ENCODE measurements at regions not wholly inside any gene's neighbourhood (a gene's known extent, or its start where the extent isn't known, plus 50 kb on each side); places are given as distances from the start of the nearest gene placed in this dataset.

- no peak overlapping the region for H3K18ac ChIP-seq (ENCODE audit: insufficient read length, low read depth, low read length)
- no peak overlapping the region for H2BK120ac ChIP-seq (ENCODE audit: low read depth, low read length, poor library complexity, severe bottlenecking)
- H3K79me1 ChIP-seq (ENCODE audit: insufficient read depth, low read depth, low read length, poor library complexity, severe bottlenecking) = no peaks in the 10 kb centered on the region
- DNase-seq = no peak
- H4K20me1 ChIP-seq (ENCODE audit: control insufficient read depth, insufficient read depth, insufficient read length) = no peaks in the 10 kb centered on the region
- no peak overlapping the region for H3K4ac ChIP-seq (ENCODE audit: low read depth, low read length)
- H2AK5ac ChIP-seq (ENCODE audit: insufficient read length, low read length) = no peak overlapping the region
- H3K9me3 ChIP-seq (ENCODE audit: control insufficient read depth, low read depth, low read length) = no peaks in the 10 kb centered on the region
- H2BK12ac ChIP-seq (ENCODE audit: insufficient read length, low read depth, low read length) = no peak overlapping the region
- H3K4me3 Mint-ChIP-seq = no peak overlapping the region
- H3K27me3 Mint-ChIP-seq (ENCODE audit: low read depth) = peaks cover 3% of the 10 kb centered on the region
- no peak overlapping the region for H2BK15ac ChIP-seq (ENCODE audit: low read depth, low read length)
- no peak overlapping the region for H2BK5ac ChIP-seq (ENCODE audit: insufficient read length, low read length)
- H4K91ac ChIP-seq (ENCODE audit: insufficient read length, low read depth, low read length) = no peak overlapping the region
- TF ChIP-seq CTCF (conservative IDR thresholded peaks at IDR 0.05) = no peak
- no peaks in the 10 kb centered on the region for H3K27me3 ChIP-seq (ENCODE audit: insufficient read depth, low read length)
- no peak overlapping the region for H4K5ac ChIP-seq (ENCODE audit: insufficient read length, low read depth, low read length)
- no peak overlapping the region for H2AFZ ChIP-seq (ENCODE audit: low read length)
- WGBS (ENCODE audit: extremely low coverage, insufficient read length, low lambda C conversion rate) = no CpG with 5 or more reads among the region's 1 CpG
- H3K56ac ChIP-seq (ENCODE audit: insufficient read length, low read depth, low read length) = no peak overlapping the region
- no peaks in the 10 kb centered on the region for H3K79me2 ChIP-seq (ENCODE audit: insufficient read depth, low read length)
- peaks cover 7 to 18% of the 10 kb centered on the region in 2 experiments for H3K9me3 Mint-ChIP-seq
- no peak overlapping the region for H3T11ph ChIP-seq (ENCODE audit: low read length)
- H3K36me3 Mint-ChIP-seq (ENCODE audit: insufficient read depth in 1 of 3, low read depth in 3 of 3) = peaks cover 0 to 9% (median 4%) of the 10 kb centered on the region in 3 experiments; a peak in 3 of 7 replicates
- H3K27ac ChIP-seq (ENCODE audit: insufficient read length, low read depth, low read length) = no peak overlapping the region
- H3K4me1 ChIP-seq (ENCODE audit: insufficient read depth, low read length) = no peaks in the 10 kb centered on the region
- no peak overlapping the region for H4K8ac ChIP-seq (replicated peaks; ENCODE audit: insufficient read length, low read depth, low read length)
- no peak overlapping the region for H2BK20ac ChIP-seq (ENCODE audit: low read depth, low read length, poor library complexity, severe bottlenecking)
- H3K4me2 ChIP-seq (ENCODE audit: insufficient read depth, insufficient read length, low read length) = no peak overlapping the region
- no peak overlapping the region for H3K23ac ChIP-seq (ENCODE audit: insufficient read length, low read depth, low read length)
- H3K23me2 ChIP-seq (ENCODE audit: insufficient read length, low read depth, low read length, poor library complexity, severe bottlenecking) = no peaks in the 10 kb centered on the region
- no peak overlapping the region for H3K27ac Mint-ChIP-seq
- no peak overlapping the region for H3K9ac ChIP-seq (ENCODE audit: extremely low read depth, insufficient read length, low read length)
- H3K14ac ChIP-seq (ENCODE audit: insufficient read depth, low read length) = no peak overlapping the region
- H3K4me1 Mint-ChIP-seq = peaks cover 7 to 10% of the 10 kb centered on the region in 2 experiments; a peak in 3 of 4 replicates
These were observed 70.9 kb upstream of the LPP start for GRCh38 chr3:188083011-188083410.

Data from H9 (cell line).